ENCODE measurements at regions not wholly inside any gene's neighbourhood (a gene's known extent, or its start where the extent isn't known, plus 50 kb on each side); places are given as distances from the start of the nearest gene placed in this dataset.

GRCh38 chr13:95360052-95360451 is 58.8 kb upstream of the ABCC4 start:
- Mint-ChIP-seq H3K27ac (no peak overlapping the region), H3K27me3 (peaks cover 6% of the 10 kb centered on the region), H3K36me3 (ENCODE audit: low read depth) (no peaks in the 10 kb centered on the region), H3K9me3 (no peaks in the 10 kb centered on the region), H3K4me1 (ENCODE audit: low read depth) (no peaks in the 10 kb centered on the region), H3K4me3 (no peak overlapping the region)
- ATAC-seq (ENCODE audit: poor library complexity) (no peak), DNase-seq (no peak)
- Histone ChIP-seq H3K36me3 (ENCODE audit: insufficient read depth, low read length) (no peaks in the 10 kb centered on the region), H3K4me1 (ENCODE audit: insufficient read depth, low read length) (no peaks in the 10 kb centered on the region), H3K27ac (ENCODE audit: low read depth in 1 of 2, low read length in 2 of 2) (no peak overlapping the region), H3K4me3 (ENCODE audit: low read length) (no peak overlapping the region), H3K27me3 (ENCODE audit: control insufficient read depth in 1 of 2, insufficient read depth in 2 of 2, low read length in 2 of 2) (no peaks in the 10 kb centered on the region), H3K9me3 (ENCODE audit: control insufficient read depth in 1 of 2, insufficient read depth in 1 of 2, low read length in 2 of 2) (no peaks in the 10 kb centered on the region)
- intact Hi-C loops (cut with DNase I, micrococcal nuclease) = no loop called here
- ChIA-PET POLR2A (no interaction called here), CTCF (no interaction called here)
- TF ChIP-seq CTCF (IDR thresholded peaks at IDR 0.05) = no peak

- Histone ChIP-seq H3K27ac (ENCODE audit: low read depth in 1 of 2, low read length in 2 of 2) (no peak overlapping the region), H3K4me1 (ENCODE audit: insufficient read depth, low read length) (no peaks in the 10 kb centered on the region), H3K27me3 (ENCODE audit: control insufficient read depth in 1 of 2, insufficient read depth in 2 of 2, low read length in 2 of 2) (no peaks in the 10 kb centered on the region), H3K9me3 (ENCODE audit: control insufficient read depth in 1 of 2, insufficient read depth in 1 of 2, low read length in 2 of 2) (no peaks in the 10 kb centered on the region), H3K36me3 (ENCODE audit: insufficient read depth, low read length) (no peaks in the 10 kb centered on the region), H3K4me3 (ENCODE audit: low read length) (no peak overlapping the region)
- no peak for TF ChIP-seq CTCF (IDR thresholded peaks at IDR 0.05)
- no peak for DNase-seq
- H3K9me3 Mint-ChIP-seq = no peaks in the 10 kb centered on the region
- no peak for ATAC-seq (ENCODE audit: poor library complexity)
- H3K4me1 Mint-ChIP-seq (ENCODE audit: low read depth) = no peaks in the 10 kb centered on the region
- no peak overlapping the region for H3K27ac Mint-ChIP-seq
- ChIA-PET POLR2A (no interaction called here), CTCF (no interaction called here)
- H3K27me3 Mint-ChIP-seq = peaks cover 4% of the 10 kb centered on the region
- intact Hi-C loops (cut with DNase I, micrococcal nuclease) = no loop called here
- H3K36me3 Mint-ChIP-seq (ENCODE audit: low read depth) = no peaks in the 10 kb centered on the region
- H3K4me3 Mint-ChIP-seq = no peak overlapping the region
Observed at GRCh38 chr13:95360464-95361097, 59.3 kb upstream of the ABCC4 start.

GRCh38 chr13:95361686-95362085 is 60.4 kb upstream of the ABCC4 start:
- no peak for DNase-seq
- no peaks in the 10 kb centered on the region for H3K9me3 Mint-ChIP-seq
- H3K36me3 Mint-ChIP-seq (ENCODE audit: low read depth) = no peaks in the 10 kb centered on the region
- no peak overlapping the region for H3K4me3 Mint-ChIP-seq
- no peak overlapping the region for H3K27ac ChIP-seq (ENCODE audit: low read depth in 1 of 2, low read length in 2 of 2)
- H3K27me3 ChIP-seq (ENCODE audit: control insufficient read depth in 1 of 2, insufficient read depth in 2 of 2, low read length in 2 of 2) = no peaks in the 10 kb centered on the region
- CTCF ChIA-PET = interaction anchor here (0.6 kb wide), 1 partner anchor 14 kb away, joined by 3 read pairs; no protein-coding TSS in a partner anchor
- POLR2A ChIA-PET = no interaction called here
- no peaks in the 10 kb centered on the region for H3K4me1 Mint-ChIP-seq (ENCODE audit: low read depth)
- no peak for ATAC-seq (ENCODE audit: poor library complexity)
- TF ChIP-seq CTCF (IDR thresholded peaks at IDR 0.05) = no peak
- intact Hi-C loops (cut with DNase I, micrococcal nuclease) = no loop called here
- no peak overlapping the region for H3K27ac Mint-ChIP-seq
- H3K4me1 ChIP-seq (ENCODE audit: insufficient read depth, low read length) = no peaks in the 10 kb centered on the region
- H3K4me3 ChIP-seq (ENCODE audit: low read length) = no peak overlapping the region
- H3K27me3 Mint-ChIP-seq = no peaks in the 10 kb centered on the region
- no peaks in the 10 kb centered on the region for H3K36me3 ChIP-seq (ENCODE audit: insufficient read depth, low read length)
- no peaks in the 10 kb centered on the region for H3K9me3 ChIP-seq (ENCODE audit: control insufficient read depth in 1 of 2, insufficient read depth in 1 of 2, low read length in 2 of 2)
